SW480 (cell line): ENCODE measurements at regions not wholly inside any gene's neighbourhood (a gene's known extent, or its start where the extent isn't known, plus 50 kb on each side); places are given as distances from the start of the nearest gene placed in this dataset.

Experiments
- DNase-seq: peaks from one replicate; pipeline ENCODE4 v3.0.0-alpha.2; 2016; ENCODE audit warnings: low spot score

DNA sequence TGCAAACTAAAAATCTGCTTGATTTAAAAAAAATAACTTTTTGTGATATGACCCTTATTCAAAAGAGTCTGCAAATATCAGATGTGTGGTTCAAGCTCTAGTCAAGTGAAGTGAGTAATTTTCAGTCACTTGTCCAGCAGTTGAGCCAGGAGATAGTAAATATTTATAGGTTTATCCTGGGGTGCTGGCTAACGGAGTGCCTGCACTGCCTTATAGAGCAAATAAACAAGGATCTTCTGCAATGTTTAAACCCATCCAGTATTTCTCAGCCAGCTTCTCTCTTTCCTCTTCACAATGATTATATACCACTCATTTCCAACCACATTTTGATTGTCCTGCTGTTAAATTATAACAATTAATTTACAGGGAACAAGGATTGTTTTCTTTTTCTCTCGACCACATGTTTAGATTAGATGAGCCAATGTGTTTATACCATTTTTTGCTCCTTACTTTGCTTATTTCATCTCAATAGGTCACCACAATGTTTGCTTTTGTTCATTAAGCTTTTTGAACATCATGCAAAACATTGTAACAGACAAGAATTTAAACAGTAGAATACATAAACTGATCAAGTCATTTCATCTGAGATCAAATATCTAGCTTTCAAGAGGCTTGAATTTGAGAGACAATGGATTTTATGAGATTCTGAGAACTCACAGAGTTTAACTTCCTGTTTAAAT, 60.3 kb upstream of the GREM2 start:
- no peak for DNase-seq

DNA sequence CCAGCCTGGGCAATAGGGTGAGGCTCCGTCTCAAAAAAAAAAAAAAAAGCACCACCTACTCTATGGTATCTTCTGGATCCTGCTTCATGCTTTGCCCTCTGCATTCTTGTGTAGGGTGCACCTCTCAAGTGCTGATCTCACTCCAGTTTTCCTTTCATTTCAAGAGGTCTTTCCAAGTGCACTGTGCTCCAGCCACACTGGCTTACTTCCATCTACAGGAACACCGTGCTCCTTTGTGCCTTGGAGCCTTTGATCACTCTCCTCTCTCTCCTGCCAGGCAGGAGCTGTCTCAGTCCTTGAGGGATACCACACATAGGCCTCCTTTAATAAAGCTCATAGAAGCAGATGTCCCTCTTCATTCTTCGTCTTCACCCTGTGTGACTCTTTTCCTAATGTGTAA, 55.4 kb upstream of the GREM2 start:
- no peak for DNase-seq

DNA sequence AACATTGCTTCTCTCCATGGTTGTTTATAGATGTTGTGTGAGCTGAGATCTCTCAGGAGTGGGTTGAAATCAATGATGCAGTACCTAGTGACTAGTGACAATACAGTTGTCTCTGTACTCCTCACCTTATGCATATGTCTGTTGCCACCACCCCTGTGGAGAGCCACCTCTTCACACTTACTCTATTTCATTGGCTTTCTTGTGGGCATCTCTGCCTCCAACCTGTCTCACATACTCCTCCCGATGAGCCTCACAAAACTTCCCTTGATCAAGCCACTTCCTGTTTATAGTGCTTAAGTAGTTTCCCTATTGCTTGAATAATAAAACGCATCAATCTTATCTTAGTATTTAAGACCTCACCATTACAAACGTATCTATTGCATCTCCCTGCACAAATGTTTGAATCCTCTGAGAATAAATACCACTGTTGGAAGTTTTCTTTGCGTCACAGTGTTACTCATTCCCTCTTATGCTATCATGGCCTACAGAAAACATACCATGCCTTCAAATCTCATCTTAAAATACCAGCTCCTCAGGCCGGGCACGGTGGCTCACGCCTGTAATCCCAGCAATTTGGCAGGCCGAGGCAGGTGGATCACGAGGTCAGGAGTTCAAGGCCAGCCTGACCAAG, 54.7 kb upstream of the GREM2 start:
- no peak for DNase-seq

DNA sequence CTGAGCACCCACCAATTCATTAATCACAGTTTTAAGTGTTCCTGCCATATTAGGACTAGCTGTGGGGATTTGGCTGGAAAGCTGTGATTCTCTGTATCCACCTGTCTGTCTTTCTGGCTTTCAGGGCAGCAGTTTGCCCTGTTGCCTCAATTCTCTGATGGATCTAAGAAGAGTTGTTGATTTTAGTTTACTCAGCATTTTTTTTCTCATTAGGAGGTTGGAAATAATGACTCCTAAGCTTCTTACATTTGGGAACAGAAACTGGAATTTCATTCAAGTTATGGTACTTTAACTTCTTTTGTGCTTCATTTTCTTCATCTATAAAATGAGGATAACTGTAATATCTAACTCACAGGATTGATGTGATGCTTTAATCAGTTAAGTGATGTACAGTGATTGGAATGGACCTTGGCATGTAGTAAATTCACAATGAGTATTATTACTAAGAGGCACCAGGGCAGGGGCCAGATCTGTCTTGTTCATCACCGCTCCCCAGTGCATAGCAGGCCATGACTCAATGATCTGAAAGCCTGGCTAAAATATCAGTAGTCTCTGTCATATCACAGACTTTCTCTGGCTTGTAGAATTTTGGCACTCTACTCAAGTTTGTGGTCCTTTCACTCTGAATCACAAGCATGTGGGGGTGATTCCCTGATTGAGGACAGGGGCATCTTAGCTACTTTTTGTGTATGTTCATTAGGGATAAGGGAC, 51.4 kb upstream of the GREM2 start:
- DNase-seq, result no peak
